IPS DF 6.9 (cell line): ENCODE measurements at regions not wholly inside any gene's neighbourhood (a gene's known extent, or its start where the extent isn't known, plus 50 kb on each side); places are given as distances from the start of the nearest gene placed in this dataset.

Experiments
- DNase-seq: peaks from one replicate; pipeline ENCODE4 v3.0.0-alpha.2; 2013; ENCODE audit warnings: low read depth, low spot score
- H3K27ac ChIP-seq: one replicate; pipeline ENCODE4 v1.5.1; 2013; ENCODE audit warnings: low read length, control low read depth
- H3K27me3 ChIP-seq: 2 replicates; pipeline ENCODE4 v1.6.1; 2013; ENCODE audit warnings: mild to moderate bottlenecking, low read length; ENCODE audit not compliant: control insufficient read depth, insufficient read depth
- H3K36me3 ChIP-seq: 2 replicates; pipeline ENCODE4 v1.6.1; 2013; ENCODE audit warnings: low read length; ENCODE audit not compliant: control insufficient read depth, insufficient read depth
- H3K4me1 ChIP-seq: 2 replicates; pipeline ENCODE4 v1.6.1; 2013; ENCODE audit warnings: low read length; ENCODE audit not compliant: control insufficient read depth, insufficient read depth
- H3K4me3 ChIP-seq: 2 replicates; pipeline ENCODE4 v1.5.1; 2013; ENCODE audit warnings: mild to moderate bottlenecking, low read length
- H3K9me3 ChIP-seq: 2 replicates; pipeline ENCODE4 v1.6.1; 2013; ENCODE audit warnings: low read length, inconsistent platforms; ENCODE audit not compliant: control insufficient read depth, insufficient read depth
- WGBS: extraction: QIAGEN DNeasy Blood & Tissue Kit; methylation state at CpG from one replicate; pipeline ENCODE4 v1.1.7; 2013; ENCODE audit warnings: mixed read lengths, missing lambda C conversion rate; ENCODE audit not compliant: insufficient read length, insufficient coverage; 5-methylcytosine and 5-hydroxymethylcytosine counted together

GRCh38 chr3:194925614-194926013, 239.9 kb downstream of the FAM43A start:
- no peaks in the 10 kb centered on the region for H3K9me3 ChIP-seq
- H3K27ac ChIP-seq: no peak overlapping the region
- WGBS: no CpG with 5 or more reads among the region's 12 CpGs
- no peak for DNase-seq
- H3K4me3 ChIP-seq: no peak overlapping the region
- H3K27me3 ChIP-seq: no peaks in the 10 kb centered on the region
- H3K4me1 ChIP-seq: no peaks in the 10 kb centered on the region
- no peaks in the 10 kb centered on the region for H3K36me3 ChIP-seq

- Histone ChIP-seq H3K9me3 (no peaks in the 10 kb centered on the region), H3K4me3 (no peak overlapping the region), H3K27ac (no peak overlapping the region), H3K36me3 (no peaks in the 10 kb centered on the region), H3K4me1 (no peaks in the 10 kb centered on the region), H3K27me3 (no peaks in the 10 kb centered on the region)
- no CpG with 5 or more reads among the region's 1 CpG for WGBS
- DNase-seq: no peak
Measured at GRCh38 chr3:194928227-194928626, 242.5 kb downstream of the FAM43A start.

GRCh38 chr3:194928831-194929577, 243.3 kb downstream of the FAM43A start:
- peak; percentile 81 for DNase-seq
- Histone ChIP-seq H3K27me3 (no peaks in the 10 kb centered on the region), H3K4me3 (no peak overlapping the region), H3K36me3 (no peaks in the 10 kb centered on the region), H3K9me3 (no peaks in the 10 kb centered on the region), H3K4me1 (no peaks in the 10 kb centered on the region), H3K27ac (no peak overlapping the region)
- WGBS: no CpG with 5 or more reads among the region's 30 CpGs

- no peaks in the 10 kb centered on the region for H3K27me3 ChIP-seq
- no CpG with 5 or more reads among the region's 1 CpG for WGBS
- no peak overlapping the region for H3K4me3 ChIP-seq
- no peak overlapping the region for H3K27ac ChIP-seq
- DNase-seq: no peak
- H3K9me3 ChIP-seq: no peaks in the 10 kb centered on the region
- H3K36me3 ChIP-seq: no peaks in the 10 kb centered on the region
- H3K4me1 ChIP-seq: no peaks in the 10 kb centered on the region
Measured at GRCh38 chr3:194929578-194929960, 243.9 kb downstream of the FAM43A start.

GRCh38 chr3:194930377-194931204, 244.9 kb downstream of the FAM43A start:
- DNase-seq: no peak
- no peaks in the 10 kb centered on the region for H3K27me3 ChIP-seq
- no peak overlapping the region for H3K27ac ChIP-seq
- WGBS: no CpG with 5 or more reads among the region's 9 CpGs
- no peaks in the 10 kb centered on the region for H3K4me1 ChIP-seq
- H3K4me3 ChIP-seq: no peak overlapping the region
- no peaks in the 10 kb centered on the region for H3K9me3 ChIP-seq
- H3K36me3 ChIP-seq: no peaks in the 10 kb centered on the region

- WGBS: no CpG with 5 or more reads among the region's 4 CpGs
- Histone ChIP-seq H3K36me3 (no peaks in the 10 kb centered on the region), H3K4me3 (no peak overlapping the region), H3K27ac (no peak overlapping the region), H3K9me3 (no peaks in the 10 kb centered on the region), H3K4me1 (no peaks in the 10 kb centered on the region), H3K27me3 (no peaks in the 10 kb centered on the region)
- no peak for DNase-seq
Measured at GRCh38 chr3:194931347-194931746, 245.7 kb downstream of the FAM43A start.

GRCh38 chr3:194931865-194932264, 246.2 kb downstream of the FAM43A start:
- no peak overlapping the region for H3K27ac ChIP-seq
- WGBS: no CpG with 5 or more reads among the region's 2 CpGs
- no peaks in the 10 kb centered on the region for H3K27me3 ChIP-seq
- H3K9me3 ChIP-seq: no peaks in the 10 kb centered on the region
- no peak overlapping the region for H3K4me3 ChIP-seq
- no peaks in the 10 kb centered on the region for H3K36me3 ChIP-seq
- no peak for DNase-seq
- H3K4me1 ChIP-seq: no peaks in the 10 kb centered on the region

GRCh38 chr3:194933465-194933864, 247.8 kb downstream of the FAM43A start:
- H3K4me1 ChIP-seq: no peaks in the 10 kb centered on the region
- no peaks in the 10 kb centered on the region for H3K27me3 ChIP-seq
- no peak overlapping the region for H3K27ac ChIP-seq
- H3K9me3 ChIP-seq: no peaks in the 10 kb centered on the region
- no peak overlapping the region for H3K4me3 ChIP-seq
- H3K36me3 ChIP-seq: no peaks in the 10 kb centered on the region
- no peak for DNase-seq
- WGBS: no CpG with 5 or more reads among the region's 5 CpGs

GRCh38 chr3:194935061-194935460, 249.4 kb downstream of the FAM43A start:
- no peak overlapping the region for H3K27ac ChIP-seq
- no peaks in the 10 kb centered on the region for H3K27me3 ChIP-seq
- H3K4me1 ChIP-seq: no peaks in the 10 kb centered on the region
- WGBS: no CpG with 5 or more reads among the region's 4 CpGs
- DNase-seq: no peak
- H3K36me3 ChIP-seq: no peaks in the 10 kb centered on the region
- no peak overlapping the region for H3K4me3 ChIP-seq
- no peaks in the 10 kb centered on the region for H3K9me3 ChIP-seq

- Histone ChIP-seq H3K4me3 (no peak overlapping the region), H3K4me1 (no peaks in the 10 kb centered on the region), H3K27ac (no peak overlapping the region), H3K27me3 (no peaks in the 10 kb centered on the region), H3K36me3 (no peaks in the 10 kb centered on the region), H3K9me3 (no peaks in the 10 kb centered on the region)
- DNase-seq: no peak
- no CpG with 5 or more reads among the region's 10 CpGs for WGBS
Measured at GRCh38 chr3:194935632-194936470, 250.2 kb downstream of the FAM43A start.
